GM19468 (cell line): ENCODE measurements at regions not wholly inside any gene's neighbourhood (a gene's known extent, or its start where the extent isn't known, plus 50 kb on each side); places are given as distances from the start of the nearest gene placed in this dataset.

ENCODE experiments used
- ATAC-seq: cut with Tn5 transposase; IDR thresholded peaks from one replicate; pipeline ENCODE4 v1.9.1; 2021; ENCODE audit warnings: mild to moderate bottlenecking, moderate library complexity, moderate number of reproducible peaks; ENCODE audit not compliant: unreplicated experiment; ENCODE audit errors: extremely low read depth

DNA sequence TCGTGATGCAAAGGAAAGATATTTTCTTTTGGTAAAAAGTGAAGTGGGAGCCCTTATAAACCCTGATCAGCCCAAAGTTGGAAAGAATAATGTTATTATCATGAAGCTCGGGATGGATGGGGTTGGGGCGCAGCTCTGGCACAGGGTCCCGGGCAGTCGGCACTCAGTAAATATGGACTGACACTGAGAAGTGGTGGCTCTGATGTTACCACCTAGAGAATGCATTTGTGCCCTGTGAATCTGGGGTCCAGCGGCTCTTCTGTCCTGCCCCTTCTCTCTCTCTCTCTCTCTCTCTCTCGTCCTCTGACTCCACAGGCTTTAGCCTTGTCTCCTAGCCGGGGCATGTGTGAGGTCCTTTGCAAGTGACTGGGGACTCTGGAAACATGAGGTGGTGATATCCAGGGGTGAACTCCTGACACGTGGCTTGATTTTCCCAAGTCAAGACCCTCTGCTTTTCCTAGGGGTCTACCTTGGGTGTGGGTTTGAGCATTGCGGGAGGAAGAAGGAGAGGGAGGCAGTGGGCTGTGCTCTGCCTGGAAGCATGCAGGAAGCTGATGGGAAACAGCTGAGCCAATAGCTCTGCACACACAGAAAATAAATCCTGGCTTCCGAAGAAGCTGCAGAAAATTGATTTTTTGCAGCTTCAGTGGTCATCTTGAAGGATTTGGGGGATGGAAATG, 162.7 kb downstream of the MACROH2A1 start:
- ATAC-seq: no peak

DNA sequence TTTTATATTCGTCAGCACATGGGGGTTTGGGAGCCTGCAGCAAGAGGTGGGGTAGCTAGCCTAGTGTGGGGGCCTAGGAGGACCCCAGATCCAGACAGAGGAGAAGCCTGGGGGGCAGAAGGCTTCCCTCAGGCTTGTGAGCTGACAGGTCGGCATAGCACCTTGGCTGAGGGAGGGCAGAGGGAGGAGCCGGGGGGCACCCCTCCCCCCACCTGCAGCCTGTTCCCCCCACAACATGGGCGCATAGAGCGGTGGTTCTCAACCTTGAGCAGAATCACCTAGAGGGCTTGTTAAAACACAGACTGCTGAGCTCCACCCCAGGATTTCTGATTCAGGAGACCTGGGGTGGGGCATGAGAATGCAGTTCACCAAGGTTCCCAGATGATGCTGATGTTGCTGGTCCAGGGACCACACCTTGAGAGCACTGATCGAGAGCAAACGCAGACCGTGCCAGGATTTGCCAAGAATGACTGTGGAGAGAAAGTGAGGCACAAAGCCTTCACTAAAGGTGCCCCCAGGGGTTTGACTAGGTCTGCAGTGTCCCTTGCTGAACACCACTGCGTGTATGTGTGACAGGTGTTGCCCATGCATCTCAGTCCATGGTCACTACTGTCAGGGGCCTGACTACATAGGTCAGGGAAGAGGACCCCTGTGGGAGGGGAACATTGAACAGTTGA, 163.3 kb downstream of the MACROH2A1 start:
- no peak for ATAC-seq

DNA sequence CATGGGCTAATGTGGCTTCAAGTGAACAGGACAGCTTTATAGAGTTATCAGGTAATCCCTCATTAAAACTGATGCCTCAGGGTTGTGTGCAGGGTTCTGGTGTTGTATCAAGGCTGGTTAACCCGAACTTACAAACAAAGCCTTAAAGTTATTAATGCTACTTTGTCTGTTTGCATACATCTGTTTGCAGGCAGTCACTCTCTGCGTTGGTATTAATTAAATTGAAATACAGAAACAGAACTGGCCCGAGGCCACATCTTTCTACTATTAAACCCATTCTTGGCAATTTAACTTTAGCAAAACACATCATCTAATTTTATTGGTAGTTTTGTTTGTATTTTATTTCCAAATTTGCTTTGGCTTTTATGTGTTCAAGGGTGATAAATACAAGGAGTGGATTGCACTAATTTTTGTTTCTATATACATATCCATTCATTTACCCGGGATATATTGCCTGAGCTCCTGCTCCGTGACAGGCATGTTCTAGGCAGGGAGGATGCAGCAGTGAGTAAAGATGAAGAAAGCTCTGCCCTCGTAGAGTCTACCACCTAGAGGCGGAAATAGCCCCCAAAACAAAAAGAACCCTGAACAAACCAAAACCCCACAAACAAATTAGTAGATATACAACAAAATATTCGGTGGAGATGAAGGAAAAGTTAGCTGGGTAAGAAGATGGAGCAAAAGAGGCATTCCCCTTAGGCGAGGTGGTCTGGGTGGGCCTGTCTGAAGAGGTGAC, 164.2 kb downstream of the MACROH2A1 start:
- ATAC-seq: no peak

DNA sequence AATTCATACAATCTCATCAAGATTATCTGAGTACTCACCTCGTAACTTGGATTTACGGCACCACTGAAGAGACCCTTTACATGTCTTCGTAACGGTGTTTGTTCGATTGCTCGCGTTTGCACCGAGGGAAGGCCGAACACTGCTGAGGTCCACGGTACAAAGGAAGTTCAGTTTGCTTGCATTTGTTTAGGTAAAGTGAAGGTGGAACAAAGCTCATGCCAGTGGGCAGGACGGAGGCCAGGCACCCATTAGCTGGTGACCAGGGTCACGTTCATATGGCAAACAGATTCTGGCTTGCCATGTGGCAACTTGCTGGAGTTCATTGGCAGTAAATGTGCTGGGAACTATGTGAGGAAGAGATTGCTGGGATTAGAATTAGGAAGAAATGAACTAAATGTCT, 164.8 kb downstream of the MACROH2A1 start:
- no peak for ATAC-seq

DNA sequence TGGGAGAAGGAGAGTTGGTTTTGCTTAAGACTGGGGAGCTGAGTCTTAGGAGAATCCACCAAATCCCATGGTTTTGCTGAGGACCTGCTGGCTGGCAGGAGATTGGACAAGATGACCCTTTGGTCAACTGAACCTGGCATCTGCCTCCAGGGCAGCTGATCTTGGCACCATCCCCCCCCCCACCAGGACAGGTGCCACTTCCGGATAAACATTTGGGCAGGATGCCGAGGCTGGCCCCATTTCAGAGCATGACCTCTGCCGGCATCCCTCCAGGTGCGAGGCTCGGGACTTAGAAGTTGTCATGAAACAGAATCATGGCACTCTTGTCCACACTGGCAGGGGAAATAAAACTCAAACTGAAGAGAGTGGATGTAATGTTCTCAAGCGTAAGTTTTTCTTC, 165.6 kb downstream of the MACROH2A1 start:
- ATAC-seq: no peak

DNA sequence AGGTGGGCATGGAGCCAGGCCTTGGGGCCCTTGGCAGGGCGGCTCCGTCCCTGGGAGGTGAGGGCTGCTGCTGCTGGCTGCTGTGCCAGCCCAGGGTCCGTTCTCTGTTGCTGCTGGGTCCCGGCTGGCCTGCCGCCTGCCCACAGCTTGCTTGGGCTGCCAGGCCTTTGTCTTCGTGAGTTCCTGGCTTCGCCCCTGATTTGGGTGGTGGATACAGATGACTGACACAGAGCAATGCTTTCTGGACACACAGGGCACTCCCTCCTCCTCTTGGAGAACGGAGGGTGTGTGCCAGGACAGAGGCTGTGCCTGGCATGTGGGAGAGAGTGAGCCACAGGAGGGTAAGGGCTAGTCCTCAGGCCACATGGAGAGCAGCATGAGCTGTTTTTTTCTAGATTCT, 166.1 kb downstream of the MACROH2A1 start:
- no peak for ATAC-seq

DNA sequence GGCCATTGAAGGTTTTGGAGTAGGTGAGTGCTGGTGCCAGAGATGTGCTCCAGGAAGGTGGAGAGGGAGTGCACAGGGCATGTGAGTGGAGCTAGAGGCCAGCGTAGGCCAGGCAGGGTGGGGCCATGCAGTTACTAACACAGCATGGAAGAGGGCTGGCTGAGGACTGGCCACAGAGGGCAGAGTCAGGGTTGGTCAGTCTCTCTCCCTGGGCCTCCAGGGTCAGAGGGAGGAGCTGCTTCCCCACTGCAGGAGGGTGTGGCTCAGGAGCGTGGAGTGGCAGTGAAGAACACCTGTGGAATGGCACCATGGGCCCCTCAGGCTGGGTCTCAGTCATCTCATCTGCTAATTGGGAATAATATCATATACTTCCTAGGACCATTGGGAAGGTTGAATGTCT, 167.7 kb downstream of the MACROH2A1 start:
- ATAC-seq: no peak

DNA sequence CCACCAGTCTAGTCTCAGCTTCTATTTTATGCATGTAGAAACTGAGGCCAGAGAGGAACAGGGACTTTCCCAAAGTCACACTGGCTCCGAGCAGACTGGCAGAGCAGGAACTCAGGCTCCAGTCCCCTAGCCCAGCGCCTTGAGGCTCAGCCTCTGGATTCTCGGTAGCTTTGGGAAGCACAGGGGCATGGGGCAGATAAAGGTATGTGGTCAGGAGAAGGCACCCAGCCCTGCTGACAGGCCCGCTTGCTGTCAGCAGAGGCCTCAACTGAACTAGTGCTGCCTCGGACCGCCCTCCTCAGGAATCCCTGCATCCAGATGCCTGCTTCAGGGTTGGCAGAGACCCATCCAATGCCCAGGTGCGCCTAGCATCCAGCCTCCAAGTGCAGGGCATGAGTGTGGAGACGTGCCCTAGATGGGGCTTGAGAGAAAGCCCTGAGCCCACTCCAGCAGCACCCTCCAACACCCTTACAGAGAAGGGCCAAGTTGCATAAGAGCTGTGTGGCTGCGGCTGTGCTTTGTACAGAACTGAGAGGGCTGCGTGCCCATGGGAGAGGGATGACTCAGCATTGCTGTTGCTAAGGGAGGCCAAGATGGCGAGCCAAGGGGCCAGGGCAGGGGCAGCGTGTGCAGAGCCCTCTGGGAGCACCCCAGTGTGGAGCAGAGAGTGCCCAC, 168.6 kb downstream of the MACROH2A1 start:
- ATAC-seq: no peak

DNA sequence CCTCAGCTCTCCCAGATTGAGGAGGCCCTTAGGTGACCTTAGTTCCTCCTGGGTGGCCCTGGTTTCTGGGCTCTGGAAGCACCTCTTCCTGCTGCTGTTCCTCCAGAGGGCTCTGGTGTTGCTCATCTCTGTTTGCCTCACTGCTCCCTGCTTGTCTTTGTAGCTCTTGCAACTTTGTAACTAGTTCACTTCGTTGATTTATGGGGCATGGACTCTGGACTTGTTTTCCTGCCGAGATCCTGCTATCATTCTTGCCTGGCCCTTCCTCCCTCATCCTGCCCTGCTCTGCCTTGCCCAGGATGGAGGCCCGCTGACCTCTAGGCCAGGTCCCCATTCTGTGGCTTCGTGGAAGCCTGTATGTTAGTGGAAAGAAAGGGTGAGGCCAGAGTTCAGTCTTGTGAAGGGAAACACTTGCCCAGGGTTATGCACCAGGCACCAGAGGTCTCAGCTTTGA, 169.3 kb downstream of the MACROH2A1 start:
- ATAC-seq: no peak

DNA sequence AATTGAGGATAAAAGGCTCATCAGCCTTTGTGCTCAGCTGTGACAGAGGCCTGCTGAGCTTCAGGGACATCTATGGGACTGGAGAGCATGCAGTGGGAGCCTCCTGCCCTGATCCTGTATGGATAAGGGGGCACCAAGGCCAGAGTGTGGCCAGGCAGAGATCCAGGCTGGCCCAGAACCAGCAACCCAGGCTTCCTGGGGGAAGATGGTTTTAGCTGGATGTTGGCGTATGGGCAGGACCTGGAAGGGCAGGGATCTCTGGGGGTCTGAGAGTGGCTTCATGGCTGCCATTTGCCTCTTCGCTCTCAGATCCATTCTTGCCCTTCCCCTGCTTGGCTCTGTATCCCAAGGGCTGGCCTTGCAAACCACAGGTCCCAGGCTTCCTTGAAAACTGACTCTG, 169.9 kb downstream of the MACROH2A1 start:
- no peak for ATAC-seq

DNA sequence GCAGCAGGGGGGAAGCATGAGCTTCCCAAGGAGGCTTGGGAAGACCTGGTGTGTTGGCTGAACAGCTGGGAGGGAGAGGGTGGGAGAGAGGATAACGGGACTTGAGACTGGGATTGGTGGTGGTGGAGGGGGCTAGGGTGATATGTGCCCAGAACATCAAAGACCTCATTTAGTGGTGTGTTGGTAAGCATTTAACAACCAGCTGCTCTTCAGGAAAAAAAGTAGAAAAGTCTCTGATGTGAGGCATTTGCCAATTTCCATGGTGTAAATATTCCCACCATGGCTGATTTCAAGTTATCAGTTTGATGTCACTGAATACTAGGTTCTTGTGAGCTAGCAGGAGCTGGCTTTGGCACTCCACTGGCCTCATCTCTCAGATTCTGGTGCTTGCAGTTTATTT, 170.8 kb downstream of the MACROH2A1 start:
- ATAC-seq: no peak

DNA sequence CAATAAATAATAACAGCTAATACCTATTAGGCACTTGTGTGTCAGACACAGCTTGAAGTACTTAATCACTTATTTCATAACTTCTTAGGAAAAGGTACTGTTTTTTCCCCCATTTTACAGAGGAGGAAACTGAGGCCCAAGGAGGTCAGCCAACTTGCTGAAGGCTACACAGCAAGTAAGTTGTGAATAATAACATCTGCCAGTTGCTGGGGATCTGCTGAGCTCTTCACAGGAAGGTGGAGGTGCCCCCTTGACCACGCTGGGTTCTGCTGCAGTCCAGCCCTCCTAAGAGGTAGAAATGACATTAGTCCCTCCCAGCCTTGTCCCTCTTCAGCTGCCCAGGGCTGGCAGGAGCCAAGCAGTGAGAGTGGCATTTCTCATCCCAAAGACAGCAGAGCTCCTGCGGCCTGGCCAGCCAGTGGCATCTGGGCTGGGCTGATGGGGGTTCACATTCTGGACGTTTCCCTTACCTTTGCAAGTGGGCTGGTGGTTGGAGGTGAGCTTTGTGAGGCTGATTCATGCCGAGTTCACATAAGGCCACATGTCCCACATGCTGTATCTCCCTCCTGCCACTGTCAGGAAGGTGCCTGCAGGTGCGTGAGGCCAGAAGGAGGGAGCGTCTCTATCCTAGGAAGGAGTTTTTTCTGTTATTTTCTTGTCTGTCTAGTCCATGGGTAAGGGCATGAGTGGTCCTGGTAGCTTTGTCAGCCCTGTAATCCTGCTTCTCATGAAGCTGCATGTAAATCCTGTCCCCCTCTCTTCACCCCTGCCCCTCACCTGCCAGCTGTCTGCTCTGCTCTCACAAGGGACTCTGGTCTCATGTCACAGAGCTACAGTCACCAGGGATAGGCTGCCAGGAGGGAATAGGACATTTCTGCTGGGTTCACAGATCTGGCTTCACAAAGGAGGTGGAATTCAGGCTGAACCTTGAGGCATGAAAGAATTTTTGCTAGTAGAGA, 171.7 kb downstream of the MACROH2A1 start:
- no peak for ATAC-seq

DNA sequence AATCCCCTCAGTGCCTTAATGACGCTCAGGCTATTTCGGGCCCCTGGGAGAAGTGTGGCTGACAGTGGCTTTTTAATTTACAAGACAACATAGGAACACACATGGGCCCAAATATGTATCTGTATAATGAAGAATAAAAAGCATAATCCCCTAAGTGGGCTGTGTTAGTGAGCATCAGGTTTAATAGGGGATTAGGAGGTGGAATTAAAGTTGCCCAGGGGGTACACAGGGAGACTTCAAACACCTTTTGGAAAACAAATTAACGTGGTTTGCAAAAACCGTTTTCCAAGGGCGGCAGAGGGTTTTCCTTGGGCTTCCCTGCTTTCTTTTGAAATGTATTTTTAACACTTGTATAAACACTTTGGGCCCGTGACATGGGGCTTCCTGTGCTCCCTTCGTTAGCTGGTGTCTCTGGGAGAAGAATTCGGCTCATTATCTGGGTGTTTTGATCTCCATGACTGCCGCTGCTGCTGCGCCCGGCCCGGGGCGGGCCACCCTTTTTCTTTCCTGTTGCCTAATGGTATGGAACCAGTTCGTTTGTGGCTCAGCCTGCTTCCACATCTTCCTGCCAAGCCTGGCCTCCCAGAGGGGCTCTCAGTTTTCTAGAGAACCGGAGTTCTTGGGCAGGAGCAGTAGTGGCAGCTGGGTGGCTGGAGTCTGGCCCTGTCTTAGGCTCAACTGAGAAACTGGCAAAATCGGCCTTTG, 173.0 kb downstream of the MACROH2A1 start:
- no peak for ATAC-seq

DNA sequence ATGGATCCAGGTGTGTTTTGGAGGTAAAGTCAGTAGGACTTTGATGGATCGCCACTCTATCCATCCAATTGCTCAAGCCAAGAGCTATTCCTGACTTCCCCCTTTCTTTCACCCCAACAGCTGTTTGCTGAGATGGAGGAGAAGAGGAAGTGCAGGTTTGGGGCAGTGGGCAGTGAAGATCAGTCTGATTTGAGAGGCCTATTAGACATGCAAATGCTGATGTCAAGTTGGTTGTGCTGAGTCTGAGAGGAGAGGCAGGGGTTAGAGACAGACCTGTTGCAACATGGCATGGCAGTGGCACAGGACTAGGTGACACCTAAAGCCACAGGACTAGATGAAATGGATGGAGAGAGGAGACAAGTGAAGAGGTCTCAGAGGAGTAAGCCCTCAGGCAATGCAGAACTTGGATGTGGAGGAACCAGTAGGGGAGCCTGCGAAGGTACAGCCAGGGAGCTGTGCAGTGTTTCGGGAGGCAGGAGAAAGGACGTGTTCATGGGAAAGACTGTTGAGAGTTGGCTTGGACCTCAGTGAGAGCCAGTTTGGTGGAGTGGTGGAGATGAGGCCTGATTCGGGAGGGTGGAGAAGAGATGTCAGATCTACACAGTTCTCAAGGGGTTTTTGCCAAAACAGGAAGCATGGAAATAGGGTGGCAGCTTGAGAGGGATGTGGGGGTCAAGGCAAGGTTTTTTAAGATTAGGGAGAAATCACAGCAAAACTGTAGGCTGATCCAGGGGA, 175.0 kb downstream of the MACROH2A1 start:
- ATAC-seq: no peak

DNA sequence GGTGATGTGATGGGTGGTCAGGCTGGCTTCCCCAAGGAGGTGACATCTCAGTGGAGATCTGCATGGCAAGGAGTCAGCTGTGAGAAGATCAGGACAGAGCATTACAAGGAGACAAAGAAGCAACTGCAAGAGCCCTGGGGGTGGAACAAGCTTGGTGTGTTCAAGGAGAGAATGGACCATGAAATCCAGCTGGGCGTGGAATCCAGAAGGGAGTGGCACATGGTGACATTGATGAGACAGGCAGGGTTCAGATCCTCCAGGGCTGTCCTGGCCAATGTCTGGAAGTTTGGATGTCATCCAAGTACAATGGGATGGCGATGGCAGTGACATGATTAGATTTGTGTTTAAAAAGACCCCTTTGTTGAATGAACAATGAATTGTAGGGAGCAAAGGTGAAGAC, 175.6 kb downstream of the MACROH2A1 start:
- ATAC-seq: no peak

DNA sequence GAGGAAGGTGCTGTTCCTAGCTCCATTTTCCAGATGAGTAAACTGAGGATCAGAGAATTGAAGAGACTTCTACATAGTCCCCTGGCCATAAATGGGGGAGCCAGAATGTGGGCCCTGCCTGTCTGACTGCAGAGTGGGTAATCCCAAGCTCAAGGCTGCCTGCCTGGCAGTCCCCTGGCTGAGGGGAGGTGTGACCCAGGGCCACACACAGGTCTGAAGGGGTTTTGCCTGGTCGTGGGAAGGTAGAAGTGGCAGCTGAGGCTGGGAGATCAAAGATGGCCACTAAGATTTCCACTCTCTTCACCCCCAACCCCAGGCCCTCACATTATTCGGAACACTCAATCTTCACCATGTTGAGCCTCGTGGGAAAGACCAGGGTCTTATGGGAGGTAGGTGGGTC, 176.3 kb downstream of the MACROH2A1 start:
- no peak for ATAC-seq

DNA sequence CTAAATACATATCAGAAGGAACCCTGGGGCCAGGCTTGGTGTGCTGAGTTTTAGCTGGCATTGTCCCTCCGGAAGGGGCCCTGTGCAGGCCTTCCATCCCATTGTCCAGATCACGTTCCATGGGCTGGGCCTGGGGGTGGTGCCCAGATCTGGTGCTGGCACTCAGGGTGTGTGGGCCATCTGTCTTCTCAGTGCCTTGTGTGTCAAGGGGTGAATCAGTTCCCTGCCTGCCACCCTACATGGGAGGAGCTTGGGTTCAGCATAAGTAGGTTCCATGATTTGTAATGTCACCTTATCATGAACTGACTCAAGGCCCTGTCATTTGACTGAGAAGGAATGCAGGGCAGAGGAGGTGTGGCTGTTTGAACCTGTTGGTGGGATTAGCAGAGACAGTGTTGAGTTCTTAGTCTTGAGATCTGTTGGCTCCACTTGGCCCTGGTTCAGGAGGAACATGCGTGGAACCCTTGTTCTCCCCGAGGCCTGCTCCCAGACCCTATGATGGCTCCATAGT, 176.8 kb downstream of the MACROH2A1 start:
- no peak for ATAC-seq

DNA sequence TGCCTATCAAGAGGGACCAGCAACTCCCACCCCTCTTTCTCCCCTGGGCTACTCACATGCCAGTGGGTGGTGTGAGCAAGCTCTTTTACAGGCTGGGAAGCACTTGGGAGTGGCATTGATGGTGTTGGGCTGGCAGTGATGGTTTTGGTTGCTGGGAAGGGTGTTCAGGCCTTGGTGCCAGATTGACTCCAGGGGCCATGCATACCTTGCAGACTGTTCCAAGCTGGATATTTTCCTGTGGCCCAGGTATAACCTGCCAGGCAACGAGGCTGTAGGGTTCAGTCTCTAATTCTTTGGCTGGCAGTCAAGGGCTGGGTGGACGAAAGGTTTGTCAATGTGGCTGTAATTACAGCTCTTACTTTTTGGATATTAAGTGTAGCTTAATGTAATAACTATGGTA, 177.3 kb downstream of the MACROH2A1 start:
- no peak for ATAC-seq
